DMS 273 (cell line): ENCODE measurements at regions not wholly inside any gene's neighbourhood (a gene's known extent, or its start where the extent isn't known, plus 50 kb on each side); places are given as distances from the start of the nearest gene placed in this dataset.
"Not testable (repeated sequence)": the region's sequence is repeated elsewhere in the genome, so short reads cannot be mapped to it uniquely, and the experiment has no call there.

ENCODE experiments used
- DNase-seq: peaks from one replicate; lab custom pipeline; 2025; ENCODE audit not compliant: unreplicated experiment; lab: John Stamatoyannopoulos, UW

GRCh38 chr16:7871371-7871770 is 538.7 kb downstream of the RBFOX1 start:
- no peak for DNase-seq

DNA sequence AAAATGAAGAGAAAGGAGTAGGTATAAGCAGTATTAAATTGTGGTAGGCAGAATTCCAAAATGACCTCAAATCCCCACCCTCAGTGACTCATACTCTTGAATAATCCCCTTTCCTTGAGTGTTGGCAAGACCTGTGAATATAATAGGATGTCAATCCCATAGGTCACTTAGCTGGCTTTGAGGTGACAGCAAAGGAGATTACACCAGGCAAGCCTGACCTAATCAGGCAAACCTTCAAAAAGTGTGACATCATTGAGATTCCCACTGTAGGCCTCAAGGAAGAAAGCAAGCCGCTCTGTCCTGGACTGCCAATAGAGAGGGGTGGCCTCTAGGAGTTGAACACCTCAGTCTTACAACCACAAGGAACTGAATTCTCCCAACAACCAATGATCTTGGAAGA is 535.2 kb downstream of the RBFOX1 start:
- no peak for DNase-seq

DNA sequence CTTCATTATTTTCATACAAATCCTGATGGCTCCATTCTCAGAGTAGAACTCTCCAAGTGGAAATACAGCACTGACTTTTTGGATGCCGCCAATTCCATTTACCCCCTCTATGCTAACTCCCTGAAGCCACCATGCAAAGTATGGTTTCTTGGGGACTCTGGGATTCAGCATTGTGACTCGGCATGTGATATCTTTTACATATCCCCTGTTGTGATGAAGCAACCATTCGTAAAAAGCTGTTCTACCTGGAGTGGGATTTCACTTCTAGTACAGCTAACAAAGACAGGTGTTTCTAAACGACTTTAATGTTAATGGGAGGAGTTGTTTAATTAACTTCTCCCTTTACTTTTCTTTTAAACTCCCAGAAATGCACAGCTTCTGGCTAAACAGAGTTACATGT is 533.5 kb downstream of the RBFOX1 start:
- no peak for DNase-seq

GRCh38 chr16:7865393-7865792 is 532.7 kb downstream of the RBFOX1 start:
- DNase-seq = not testable (repeated sequence)

GRCh38 chr16:7861891-7862582 is 529.4 kb downstream of the RBFOX1 start:
- DNase-seq = no peak

- no peak for DNase-seq
Measured at GRCh38 chr16:7853197-7853596, 520.6 kb downstream of the RBFOX1 start.

GRCh38 chr16:7849841-7850240 is 517.2 kb downstream of the RBFOX1 start:
- DNase-seq = no peak

DNA sequence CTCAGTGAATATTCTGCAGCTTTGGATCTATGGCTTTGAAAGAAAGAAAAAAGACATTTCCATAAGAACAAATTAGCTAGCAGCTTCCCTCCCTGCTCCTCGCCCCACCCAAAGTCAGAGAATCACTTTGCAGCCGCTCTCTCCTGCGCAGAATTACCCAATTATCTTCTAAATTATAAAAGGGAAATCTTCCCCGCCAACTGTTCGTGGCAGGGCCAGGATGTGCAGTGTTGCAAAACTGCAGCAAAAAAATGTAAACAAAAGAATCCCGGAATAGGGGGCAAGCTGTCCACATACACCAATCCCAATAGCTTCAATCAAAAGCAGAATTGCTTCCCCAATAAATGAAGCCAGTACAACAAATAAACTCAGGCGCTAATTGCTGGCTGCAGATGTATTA is 510.6 kb downstream of the RBFOX1 start:
- no peak for DNase-seq

DNA sequence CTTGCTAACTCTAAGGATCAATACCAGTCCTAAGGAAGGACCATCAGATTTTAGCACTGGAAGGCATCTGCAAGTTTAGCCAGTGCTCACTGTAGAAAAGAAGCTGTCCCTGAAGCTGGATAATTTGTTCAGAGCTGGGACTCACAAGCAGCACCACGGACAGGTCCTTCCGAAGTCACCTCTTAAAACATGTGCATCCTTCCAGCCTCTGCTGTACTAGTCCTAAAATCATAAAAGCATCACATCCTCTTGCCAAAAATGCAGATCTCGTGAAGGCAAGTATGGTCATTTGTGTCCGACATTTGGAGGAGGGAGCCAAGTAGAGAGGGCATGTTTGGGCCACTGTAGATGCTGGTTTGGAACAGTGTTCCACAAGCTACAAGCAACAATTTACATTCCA is 506.9 kb downstream of the RBFOX1 start:
- DNase-seq = no peak

GRCh38 chr16:7834771-7835431 is 502.3 kb downstream of the RBFOX1 start:
- no peak for DNase-seq

DNA sequence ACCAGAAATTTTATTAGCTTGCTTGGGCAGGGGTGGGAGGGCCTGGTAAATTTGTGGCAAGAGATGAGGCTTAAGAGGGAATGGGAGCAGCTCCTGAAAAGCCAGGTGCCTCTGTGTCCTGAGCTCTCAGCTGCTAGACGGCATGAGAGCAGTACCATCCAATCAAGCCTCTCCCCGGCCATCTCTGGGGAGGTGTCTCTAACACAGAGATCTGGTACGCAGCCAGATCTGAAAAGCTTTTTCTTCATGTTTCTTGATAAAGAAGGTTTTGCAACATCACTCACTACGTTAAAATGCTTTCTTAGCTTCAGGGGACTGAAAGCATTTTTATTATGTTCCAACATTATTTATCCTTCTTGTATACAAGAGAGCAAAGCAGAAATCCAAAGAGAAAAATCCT is 488.2 kb downstream of the RBFOX1 start:
- DNase-seq = no peak

GRCh38 chr16:7805686-7806396 is 473.2 kb downstream of the RBFOX1 start:
- DNase-seq = no peak

- no peak for DNase-seq
Measured at GRCh38 chr16:7804635-7805195, 472.1 kb downstream of the RBFOX1 start.

DNA sequence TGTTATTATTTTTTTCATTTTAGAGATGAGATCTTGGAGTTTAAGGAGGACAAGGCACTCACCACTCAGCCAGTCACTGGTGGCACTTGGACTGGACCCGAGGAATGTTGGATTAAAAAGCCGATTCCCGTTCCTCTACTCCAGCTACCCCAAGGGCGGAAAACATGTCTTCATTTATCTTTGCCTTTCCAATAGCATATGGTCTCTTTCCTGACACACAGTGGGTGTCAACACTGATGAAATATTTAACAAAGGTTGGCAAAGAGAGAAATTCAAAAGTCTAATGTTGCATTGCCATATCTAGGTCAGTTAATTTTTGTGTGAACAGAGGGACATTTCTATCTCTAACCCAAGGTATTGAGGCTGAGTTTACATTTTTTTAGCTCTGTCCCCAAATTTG is 459.7 kb downstream of the RBFOX1 start:
- no peak for DNase-seq

- DNase-seq = no peak
Measured at GRCh38 chr16:7791028-7791590, 458.5 kb downstream of the RBFOX1 start.

DNA sequence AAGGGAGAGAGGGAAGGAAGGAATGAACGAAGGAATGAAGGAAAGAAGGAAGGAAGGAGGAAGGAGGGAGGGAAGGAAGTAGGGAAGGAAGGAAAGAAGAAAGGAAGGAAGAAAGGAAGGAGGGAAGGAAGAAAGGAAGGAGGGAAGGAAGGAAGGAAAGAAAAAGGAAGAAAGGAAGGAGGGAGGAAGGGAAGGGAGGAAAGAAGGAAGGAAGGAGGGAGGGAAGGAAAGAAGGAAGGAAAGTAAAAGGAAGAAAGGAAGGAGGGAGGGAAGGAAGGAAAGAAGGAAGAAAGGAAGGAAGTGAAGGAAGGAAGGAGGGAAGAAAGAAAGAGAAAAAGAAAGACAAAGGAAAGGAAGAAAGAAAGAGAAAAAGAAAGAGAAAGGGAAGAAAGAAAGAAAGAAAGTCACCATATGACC is 442.4 kb downstream of the RBFOX1 start:
- DNase-seq = no peak

- DNase-seq = no peak
Measured at GRCh38 chr16:7772722-7773121, 440.1 kb downstream of the RBFOX1 start.

DNA sequence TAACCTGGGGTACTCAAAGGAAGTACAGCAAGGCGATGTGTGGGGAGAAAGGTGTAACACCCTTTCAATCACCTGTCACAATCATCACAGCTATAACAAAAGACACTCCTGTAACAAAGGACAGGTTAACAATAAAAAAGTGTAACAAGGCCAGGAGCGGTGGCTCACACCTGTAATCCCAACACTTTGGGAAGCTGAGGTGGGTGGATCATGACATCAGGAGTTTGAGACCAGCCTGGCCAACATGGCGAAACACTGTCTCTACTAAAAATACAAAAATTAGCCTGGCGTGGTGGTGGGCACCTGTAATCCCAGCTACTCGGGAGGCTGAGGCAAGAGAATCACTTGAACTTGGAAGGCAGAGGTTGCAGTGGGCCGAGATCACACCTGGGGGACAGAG is 436.4 kb downstream of the RBFOX1 start:
- not testable (repeated sequence) for DNase-seq

DNA sequence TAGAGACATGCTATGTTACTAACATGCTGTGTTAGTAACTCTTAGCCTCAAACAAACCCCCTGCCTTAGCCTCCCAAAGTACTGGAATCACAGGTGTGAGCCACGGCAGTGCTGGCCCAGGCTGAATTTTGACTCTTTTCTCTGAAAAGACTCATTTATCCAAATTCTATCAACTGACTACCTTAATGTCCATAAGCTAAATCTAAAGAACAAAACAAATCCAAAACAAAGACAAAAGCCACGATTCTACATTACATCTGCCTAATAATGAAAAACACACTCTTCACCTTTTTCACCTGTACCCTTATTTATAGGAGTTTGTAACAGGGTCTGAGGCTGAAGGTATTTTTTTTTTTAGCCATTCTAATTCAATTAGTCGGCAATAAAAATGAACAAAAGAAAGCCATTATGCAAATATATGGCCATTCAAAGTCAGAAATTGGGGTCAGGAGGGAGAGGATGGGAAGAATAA is 432.5 kb downstream of the RBFOX1 start:
- no peak for DNase-seq

DNA sequence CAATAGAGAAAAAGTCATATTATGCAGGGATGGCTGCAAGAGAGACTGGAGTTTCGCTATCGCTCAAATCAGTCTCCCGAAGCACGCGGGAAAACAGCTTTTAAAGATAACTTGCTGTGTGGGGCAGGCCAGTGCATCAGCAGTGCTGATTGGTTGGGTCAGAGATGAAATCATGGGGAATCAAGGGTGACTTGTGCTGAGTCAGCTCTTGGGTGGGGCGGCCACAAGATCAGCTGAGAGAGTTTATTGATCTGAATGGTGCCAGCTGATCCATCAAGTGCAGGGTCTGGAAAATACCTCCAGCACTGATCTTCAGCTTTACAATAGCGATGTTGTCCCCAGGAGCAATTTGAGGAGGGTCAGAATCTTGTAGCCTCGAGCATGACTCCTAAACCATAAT is 430.5 kb downstream of the RBFOX1 start:
- no peak for DNase-seq
